ENCODE measurements at regions not wholly inside any gene's neighbourhood (a gene's known extent, or its start where the extent isn't known, plus 50 kb on each side); places are given as distances from the start of the nearest gene placed in this dataset.

- no peak for DNase-seq
These were observed 524.6 kb downstream of the EFNB2 start for GRCh38 chr13:106010836-106011235.

- DNase-seq: no peak
These were observed 526.9 kb downstream of the EFNB2 start for GRCh38 chr13:106008540-106008939.

- no peak for DNase-seq
These were observed 528.3 kb downstream of the EFNB2 start for GRCh38 chr13:106007156-106007555.

- DNase-seq: no peak
These were observed 531.8 kb downstream of the EFNB2 start for GRCh38 chr13:106003651-106004050.

- DNase-seq: no peak
These were observed 534.0 kb downstream of the EFNB2 start for GRCh38 chr13:106001443-106001842.

GRCh38 chr13:105997581-105998550, 537.6 kb downstream of the EFNB2 start:
- DNase-seq: no peak

GRCh38 chr13:105996391-105997025, 539.0 kb downstream of the EFNB2 start:
- no peak for DNase-seq

GRCh38 chr13:105994340-105994739, 541.1 kb downstream of the EFNB2 start:
- DNase-seq: no peak

GRCh38 chr13:105991622-105992277, 543.7 kb downstream of the EFNB2 start:
- DNase-seq: no peak

GRCh38 chr13:105991131-105991530, 544.3 kb downstream of the EFNB2 start:
- DNase-seq: no peak

- no peak for DNase-seq
These were observed 545.1 kb downstream of the EFNB2 start for GRCh38 chr13:105990256-105990958.

- DNase-seq: no peak
These were observed 550.8 kb downstream of the EFNB2 start for GRCh38 chr13:105984646-105985045.

- no peak for DNase-seq
These were observed 551.2 kb downstream of the EFNB2 start for GRCh38 chr13:105984236-105984635.

- DNase-seq: no peak
These were observed 553.1 kb downstream of the EFNB2 start for GRCh38 chr13:105982219-105982930.

- no peak for DNase-seq
These were observed 556.1 kb downstream of the EFNB2 start for GRCh38 chr13:105979131-105980011.

GRCh38 chr13:105974380-105974779, 561.1 kb downstream of the EFNB2 start:
- no peak for DNase-seq

- no peak for DNase-seq
These were observed 562.5 kb downstream of the EFNB2 start for GRCh38 chr13:105972811-105973590.

GRCh38 chr13:105972306-105972721, 563.1 kb downstream of the EFNB2 start:
- DNase-seq: no peak

GRCh38 chr13:105971738-105972137, 563.7 kb downstream of the EFNB2 start:
- DNase-seq: no peak

- no peak for DNase-seq
These were observed 564.1 kb downstream of the EFNB2 start for GRCh38 chr13:105971312-105971711.
